Esophagus muscularis mucosa (tissue), 4 donors: ENCODE measurements at regions not wholly inside any gene's neighbourhood (a gene's known extent, or its start where the extent isn't known, plus 50 kb on each side); places are given as distances from the start of the nearest gene placed in this dataset.
"Not testable (repeated sequence)": the region's sequence is repeated elsewhere in the genome, so short reads cannot be mapped to it uniquely, and the experiment has no call there.

Experiments used
- CTCF ChIP-seq, 3 experiments: fragments of 200-600 bp in 2 of 3; fragments of 450-650 bp in 1 of 3; sonication (generic) in 2 of 3; IDR thresholded peaks; one replicate each; pipeline ENCODE4 v1.5.1; 2017 to 2019; ENCODE audit warnings: antibody characterized with exemption in 3 of 3, mild to moderate bottlenecking in 2 of 3, moderate library complexity in 1 of 3
- EP300 ChIP-seq: sonication (generic); formaldehyde crosslinking; IDR thresholded peaks from one replicate; pipeline ENCODE4 v1.6.1; 2017; ENCODE audit warnings: antibody characterized with exemption
- POLR2A ChIP-seq: fragments of 450-650 bp; IDR thresholded peaks from one replicate; pipeline ENCODE4 v1.6.1; 2017; ENCODE audit warnings: antibody characterized with exemption, moderate library complexity, mild to moderate bottlenecking, low read depth

GRCh38 chr16:31996325-31996724, 122.7 kb downstream of the ZNF267 start:
- not testable (repeated sequence) for TF ChIP-seq CTCF (IDR thresholded peaks at IDR 0.05); EP300; POLR2A
